Stomach (tissue), 8 donors: ENCODE measurements at regions not wholly inside any gene's neighbourhood (a gene's known extent, or its start where the extent isn't known, plus 50 kb on each side); places are given as distances from the start of the nearest gene placed in this dataset.

ENCODE experiments used
- DNase-seq, 2 donors: peaks; one replicate each; pipeline versions ENCODE4 v3.0.0 to v3.0.0-alpha.2; 2013 to 2019
- H3K27ac ChIP-seq, 5 donors: fragments of 200-600 bp in 4 of 5; sonication (generic) in 4 of 5; one replicate each; pipeline ENCODE4 v1.5.1; 2013 to 2019; ENCODE audit warnings: mild to moderate bottlenecking in 1 of 5, moderate library complexity in 1 of 5
- H3K27me3 ChIP-seq, 3 donors: fragments of 200-600 bp; sonication (generic); one replicate each; pipeline ENCODE4 v1.5.1; 2017 to 2019; ENCODE audit warnings: mixed run types in 1 of 3
- H3K36me3 ChIP-seq, 4 donors: fragments of 200-600 bp; sonication (generic); 1 replicate in 3 of 4; 2 replicates in 1 of 4; pipeline ENCODE4 v1.5.1; 2016 to 2019
- H3K4me1 ChIP-seq, 4 donors: fragments of 200-600 bp; sonication (generic); one replicate each; pipeline ENCODE4 v1.5.1; 2016 to 2019
- H3K4me3 ChIP-seq, 4 donors: fragments of 200-600 bp; sonication (generic) in 3 of 4; one replicate each; pipeline ENCODE4 v1.5.1; 2016 to 2019; ENCODE audit warnings: mild to moderate bottlenecking in 1 of 4
- H3K9me3 ChIP-seq, 4 donors: fragments of 200-600 bp; sonication (generic); one replicate each; pipeline ENCODE4 v1.5.1; 2016 to 2019
- CTCF ChIP-seq, 7 experiments: fragments of 450-650 bp in 4 of 7; fragments of 200-600 bp in 3 of 7; sonication (generic) in 3 of 7; IDR thresholded peaks; one replicate each; pipeline ENCODE4 v1.5.1; 2016 to 2019; ENCODE audit warnings: antibody characterized with exemption in 7 of 7, control low read depth in 2 of 7, mild to moderate bottlenecking in 1 of 7
- EP300 ChIP-seq: sonication (generic); formaldehyde crosslinking; IDR thresholded peaks from one replicate; pipeline ENCODE4 v1.6.1; 2017; ENCODE audit warnings: antibody characterized with exemption
- POLR2A ChIP-seq, 4 donors: fragments of 450-650 bp; IDR thresholded peaks; one replicate each; pipeline ENCODE4 v1.6.1; 2016; ENCODE audit warnings: antibody characterized with exemption in 4 of 4, control low read depth in 2 of 4, mild to moderate bottlenecking in 1 of 4, moderate library complexity in 1 of 4
- POLR2AphosphoS5 ChIP-seq, 3 donors: sonication (generic); formaldehyde crosslinking; IDR thresholded peaks; one replicate each; pipeline ENCODE4 v1.6.1; 2016; ENCODE audit warnings: antibody characterized with exemption in 3 of 3
- WGBS, 5 donors: extraction: QIAGEN DNeasy Blood & Tissue Kit in 3 of 5; methylation state at CpG; one replicate each; pipeline versions ENCODE4 v1.1.5 to v1.1.7; 2013 to 2018; 5-methylcytosine and 5-hydroxymethylcytosine counted together
- intact Hi-C: fragments of 100-400 bp; cut with DNase I; formaldehyde crosslinking; loops from one replicate; pipeline ENCODE4 v1.15.1; 2023; ENCODE audit warnings: low total_unique reads
- donor health status: healthy with polysubstance abuse.
- donor health status: Bipolar disorder and iron deficiency.
- donor health status: healthy.

GRCh38 chr10:108388706-108389105 lies 1224.2 kb upstream of the SORCS1 start:
- 46 to 76% (median 61%) methylated on average over 1 of the region's 1 CpG for WGBS, 5 donors
- no peak for TF ChIP-seq POLR2AphosphoS5 (IDR thresholded peaks at IDR 0.05)
- TF ChIP-seq CTCF (IDR thresholded peaks at IDR 0.05) = no peak
- TF ChIP-seq POLR2A (IDR thresholded peaks at IDR 0.05) = no peak
- TF ChIP-seq EP300 = no peak
- H3K4me3 ChIP-seq = no peak overlapping the region
- H3K4me1 ChIP-seq = peaks cover 0 to 18% (median 3%) of the 10 kb centered on the region in 4 donors
- H3K27me3 ChIP-seq = no peaks in the 10 kb centered on the region
- intact Hi-C loops = no loop called here
- no peaks in the 10 kb centered on the region for H3K9me3 ChIP-seq
- no peak for DNase-seq
- no peaks in the 10 kb centered on the region for H3K36me3 ChIP-seq
- no peak overlapping the region for H3K27ac ChIP-seq

- no peak overlapping the region for H3K4me3 ChIP-seq
- no peak for TF ChIP-seq EP300
- no peaks in the 10 kb centered on the region for H3K9me3 ChIP-seq
- no peak for DNase-seq
- 73 to 86% (median 80%) methylated on average over 3 of the region's 3 CpGs for WGBS, 5 donors
- no peaks in the 10 kb centered on the region for H3K4me1 ChIP-seq
- no peaks in the 10 kb centered on the region for H3K36me3 ChIP-seq
- H3K27me3 ChIP-seq = no peaks in the 10 kb centered on the region
- H3K27ac ChIP-seq = no peak overlapping the region
- intact Hi-C loops = no loop called here
Measured at GRCh38 chr10:108385963-108386362, 1221.5 kb upstream of the SORCS1 start.

GRCh38 chr10:108384378-108384777 lies 1219.9 kb upstream of the SORCS1 start:
- Histone ChIP-seq H3K27ac (no peak overlapping the region), H3K36me3 (no peaks in the 10 kb centered on the region), H3K9me3 (no peaks in the 10 kb centered on the region), H3K27me3 (no peaks in the 10 kb centered on the region), H3K4me3 (no peak overlapping the region), H3K4me1 (no peaks in the 10 kb centered on the region)
- 64 to 86% (median 77%) methylated on average over 1 of the region's 1 CpG for WGBS, 5 donors
- intact Hi-C loops = no loop called here
- no peak for TF ChIP-seq POLR2AphosphoS5 (IDR thresholded peaks at IDR 0.05)
- no peak for TF ChIP-seq POLR2A (IDR thresholded peaks at IDR 0.05)
- TF ChIP-seq CTCF (IDR thresholded peaks at IDR 0.05) = no peak
- TF ChIP-seq EP300 = no peak
- no peak for DNase-seq

- no peaks in the 10 kb centered on the region for H3K36me3 ChIP-seq
- intact Hi-C loops = no loop called here
- no peak overlapping the region for H3K27ac ChIP-seq
- no peaks in the 10 kb centered on the region for H3K4me1 ChIP-seq
- no peaks in the 10 kb centered on the region for H3K9me3 ChIP-seq
- TF ChIP-seq EP300 (no peak), CTCF (IDR thresholded peaks at IDR 0.05) (no peak), POLR2AphosphoS5 (IDR thresholded peaks at IDR 0.05) (no peak), POLR2A (IDR thresholded peaks at IDR 0.05) (no peak)
- no peak overlapping the region for H3K4me3 ChIP-seq
- no peaks in the 10 kb centered on the region for H3K27me3 ChIP-seq
- no peak for DNase-seq
Measured at GRCh38 chr10:108378779-108379178, 1214.3 kb upstream of the SORCS1 start.

GRCh38 chr10:108375691-108376090 lies 1211.2 kb upstream of the SORCS1 start:
- no peaks in the 10 kb centered on the region for H3K9me3 ChIP-seq
- no peak for DNase-seq
- no peaks in the 10 kb centered on the region for H3K4me1 ChIP-seq
- H3K36me3 ChIP-seq = no peaks in the 10 kb centered on the region
- intact Hi-C loops = no loop called here
- H3K27me3 ChIP-seq = no peaks in the 10 kb centered on the region
- H3K4me3 ChIP-seq = no peak overlapping the region
- no peak for TF ChIP-seq CTCF (IDR thresholded peaks at IDR 0.05)
- TF ChIP-seq POLR2AphosphoS5 (IDR thresholded peaks at IDR 0.05) = no peak
- no peak for TF ChIP-seq EP300
- TF ChIP-seq POLR2A (IDR thresholded peaks at IDR 0.05) = no peak
- no peak overlapping the region for H3K27ac ChIP-seq
